H1 (cell line): ENCODE measurements at regions not wholly inside any gene's neighbourhood (a gene's known extent, or its start where the extent isn't known, plus 50 kb on each side); places are given as distances from the start of the nearest gene placed in this dataset.

Experiments
- CTCF ChIA-PET: fragments of 300-600 bp; sonication (Branson Sonifier 250); formaldehyde crosslinking; loops from one replicate; lab custom pipeline; 2021; ENCODE audit not compliant: partially characterized antibody; lab: Charles Lee
- POLR2A ChIA-PET: fragments of 300-600 bp; sonication (Branson Sonifier 250); formaldehyde crosslinking; loops from one replicate; lab custom pipeline; 2021; ENCODE audit warnings: inconsistent platforms; ENCODE audit not compliant: partially characterized antibody; lab: Charles Lee
- DNase-seq, 2 experiments: peaks; one replicate each; pipeline versions ENCODE4 v3.0.0 to v3.0.0-alpha.2; 2010 to 2022; ENCODE audit warnings: low spot score in 2 of 2, low read depth in 1 of 2, mixed read lengths in 1 of 2
- FAIRE-seq: peaks from 2 replicates; lab custom pipeline; 2011; peaks lifted over from hg19 to GRCh38; lab: Jason Lieb, UNC
- H2AFZ ChIP-seq: 2 replicates; pipeline ENCODE4 v1.8.1; 2012; ENCODE audit warnings: low read length, inconsistent platforms
- H2AK5ac ChIP-seq: 2 replicates; pipeline ENCODE4 v1.6.1; 2013; ENCODE audit warnings: low read depth, low read length
- H2BK120ac ChIP-seq: replicated peaks from 2 replicates; pipeline ENCODE3; 2013; ENCODE audit warnings: low read depth, low read length, inconsistent platforms
- H2BK12ac ChIP-seq: 2 replicates; pipeline ENCODE4 v1.6.1; 2013; ENCODE audit warnings: low read depth, low read length
- H2BK15ac ChIP-seq: 2 replicates; pipeline ENCODE4 v1.6.1; 2013; ENCODE audit warnings: low read length
- H2BK20ac ChIP-seq: 2 replicates; pipeline ENCODE4 v1.6.1; 2013; ENCODE audit warnings: low read length
- H2BK5ac ChIP-seq: 2 replicates; pipeline ENCODE4 v1.6.1; 2013; ENCODE audit warnings: low read depth, low read length
- H3K14ac ChIP-seq: 2 replicates; pipeline ENCODE4 v1.6.1; 2013; ENCODE audit warnings: inconsistent platforms; ENCODE audit not compliant: insufficient read length
- H3K18ac ChIP-seq: 2 replicates; pipeline ENCODE4 v1.6.1; 2013; ENCODE audit warnings: low read length; ENCODE audit errors: extremely low read depth
- H3K23ac ChIP-seq: 2 replicates; pipeline ENCODE4 v1.6.1; 2013; ENCODE audit warnings: inconsistent platforms; ENCODE audit not compliant: insufficient read length
- H3K23me2 ChIP-seq: 2 replicates; pipeline ENCODE4 v1.6.1; 2013; ENCODE audit warnings: low read depth, low read length
- H3K27ac ChIP-seq: 2 replicates; pipeline ENCODE4 v1.6.1; 2011; ENCODE audit warnings: low read depth, low read length, inconsistent platforms
- H3K27me3 ChIP-seq, 4 experiments: replicated peaks in 1 of 4; 1 replicate in 1 of 4; 2 replicates in 3 of 4; pipeline versions ENCODE4 v1.6.1 to v1.8.1; 2011 to 2013; ENCODE audit warnings: low read length in 3 of 4, mild to moderate bottlenecking in 3 of 4, inconsistent platforms in 2 of 4, mixed read lengths in 2 of 4, moderate library complexity in 1 of 4; ENCODE audit not compliant: control insufficient read depth in 3 of 4, insufficient read depth in 3 of 4; ENCODE audit errors: extremely low read depth in 1 of 4
- H3K36me3 ChIP-seq, 4 experiments: 2 replicates each; pipeline versions ENCODE4 v1.6.1 to v1.8.1; 2011 to 2013; ENCODE audit warnings: mild to moderate bottlenecking in 4 of 4, low read length in 3 of 4, moderate library complexity in 2 of 4, control low read depth in 1 of 4, inconsistent platforms in 1 of 4; ENCODE audit not compliant: insufficient read depth in 4 of 4, control insufficient read depth in 2 of 4
- H3K4ac ChIP-seq: replicated peaks from 2 replicates; pipeline ENCODE3; 2013; ENCODE audit warnings: low read length, low read depth, mixed read lengths, inconsistent platforms; ENCODE audit not compliant: insufficient read length
- H3K4me1 ChIP-seq, 4 experiments: replicated peaks in 1 of 4; 1 replicate in 1 of 4; 2 replicates in 3 of 4; pipeline versions ENCODE4 v1.6.1 to v1.8.1; 2011 to 2013; ENCODE audit warnings: low read length in 3 of 4, inconsistent platforms in 2 of 4, mixed read lengths in 1 of 4; ENCODE audit not compliant: insufficient read depth in 4 of 4, control insufficient read depth in 3 of 4
- H3K4me2 ChIP-seq, 2 experiments: 2 replicates each; pipeline versions ENCODE4 v1.6.1 to v1.8.1; 2011 to 2013; ENCODE audit warnings: low read depth in 2 of 2, low read length in 2 of 2, control low read depth in 1 of 2, inconsistent platforms in 1 of 2, mild to moderate bottlenecking in 1 of 2; ENCODE audit not compliant: insufficient read depth in 1 of 2
- H3K4me3 ChIP-seq, 4 experiments: fragments of 200-600, 300-600 bp in 1 of 4; sonication (generic), shearing (Covaris generic), sonication (Bioruptor Twin) in 1 of 4; 2 replicates each; pipeline versions ENCODE4 v1.5.1 to v1.8.1; 2011 to 2016; ENCODE audit warnings: low read length in 4 of 4, low read depth in 3 of 4, control low read depth in 2 of 4, inconsistent platforms in 2 of 4, mild to moderate bottlenecking in 2 of 4, mixed read lengths in 1 of 4, moderate library complexity in 1 of 4; ENCODE audit not compliant: insufficient read depth in 2 of 4; ENCODE audit errors: extremely low read depth in 1 of 4
- H3K56ac ChIP-seq: replicated peaks from 2 replicates; pipeline ENCODE3; 2013; ENCODE audit warnings: low read depth, mild to moderate bottlenecking, mixed read lengths, low read length, inconsistent platforms; ENCODE audit not compliant: insufficient read length
- H3K79me1 ChIP-seq: 2 replicates; pipeline ENCODE4 v1.6.1; 2013; ENCODE audit warnings: low read depth, low read length, control low read depth
- H3K79me2 ChIP-seq, 2 experiments: 2 replicates each; pipeline versions ENCODE4 v1.6.1 to v1.8.1; 2012 to 2013; ENCODE audit warnings: low read length in 2 of 2, mild to moderate bottlenecking in 2 of 2, inconsistent platforms in 1 of 2; ENCODE audit not compliant: insufficient read depth in 2 of 2, control insufficient read depth in 1 of 2
- H3K9ac ChIP-seq, 4 experiments: replicated peaks in 1 of 4; 1 replicate in 1 of 4; 2 replicates in 3 of 4; pipeline versions ENCODE4 v1.6.1 to v1.8.1; 2011 to 2013; ENCODE audit warnings: low read depth in 3 of 4, low read length in 3 of 4, control low read depth in 2 of 4, mild to moderate bottlenecking in 2 of 4, moderate library complexity in 2 of 4, inconsistent platforms in 1 of 4; ENCODE audit errors: extremely low read depth in 1 of 4
- H3K9me3 ChIP-seq, 2 experiments: 2 replicates each; pipeline versions ENCODE4 v1.6.1 to v1.8.1; 2012 to 2013; ENCODE audit warnings: mild to moderate bottlenecking in 2 of 2, moderate library complexity in 2 of 2, control low read depth in 1 of 2, inconsistent platforms in 1 of 2, low read depth in 1 of 2, low read length in 1 of 2, mixed read lengths in 1 of 2; ENCODE audit not compliant: insufficient read depth in 2 of 2
- H4K20me1 ChIP-seq, 2 experiments: replicated peaks in 1 of 2; 2 replicates each; pipeline versions ENCODE3 to v1.8.1; 2011 to 2013; ENCODE audit warnings: inconsistent platforms in 2 of 2, low read length in 2 of 2, mild to moderate bottlenecking in 1 of 2; ENCODE audit not compliant: insufficient read depth in 2 of 2, control insufficient read depth in 1 of 2
- H4K5ac ChIP-seq: 2 replicates; pipeline ENCODE4 v1.6.1; 2013; ENCODE audit warnings: low read length, low read depth, mixed read lengths, inconsistent platforms; ENCODE audit not compliant: insufficient read length
- H4K8ac ChIP-seq: 2 replicates; pipeline ENCODE4 v1.8.0; 2013; ENCODE audit warnings: mild to moderate bottlenecking, moderate library complexity, low read length, inconsistent platforms; ENCODE audit not compliant: insufficient read depth; ENCODE audit errors: extremely low read depth
- H4K91ac ChIP-seq: replicated peaks from 2 replicates; pipeline ENCODE3; 2013; ENCODE audit warnings: low read length, mixed read lengths, inconsistent platforms; ENCODE audit not compliant: insufficient read length
- TAF1 ChIP-seq: IDR thresholded peaks from 2 replicates; pipeline ENCODE4 v1.6.1; 2011; ENCODE audit warnings: mild to moderate bottlenecking, low read depth, low read length
- WGBS, 2 experiments: shearing (Covaris generic) in 1 of 2; methylation state at CpG; one replicate each; pipeline versions ENCODE4 v1.1.6 to v1.1.7; 2013 to 2015; ENCODE audit warnings: low lambda C conversion rate in 2 of 2, mixed read lengths in 2 of 2, inconsistent platforms in 1 of 2, low coverage in 1 of 2, missing lambda C conversion rate in 1 of 2; ENCODE audit not compliant: insufficient replicate concordance in 2 of 2, insufficient coverage in 1 of 2, insufficient read length in 1 of 2; ENCODE audit errors: extremely low coverage in 1 of 2, missing lambda C conversion rate in 1 of 2; 5-methylcytosine and 5-hydroxymethylcytosine counted together

DNA sequence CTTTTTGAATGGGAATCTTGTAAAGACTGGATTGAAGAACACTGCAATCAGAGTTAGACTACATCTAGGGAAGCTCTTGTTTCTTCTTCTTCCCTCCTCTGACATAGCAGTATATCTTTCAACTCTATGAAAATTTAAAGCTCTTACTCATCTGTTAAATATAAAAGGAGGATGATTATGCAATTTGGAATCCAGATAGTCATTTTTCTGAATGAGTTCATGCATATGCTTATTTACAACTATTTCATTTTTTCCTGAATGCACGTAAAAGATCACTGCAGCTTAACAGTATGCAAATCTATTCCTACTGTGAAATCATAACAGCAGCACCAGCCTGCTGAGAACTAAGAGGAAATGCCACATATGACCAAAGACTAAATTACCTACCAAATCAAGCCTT lies 133.5 kb upstream of the TMCC3 start:
- H2BK5ac ChIP-seq = no peak overlapping the region
- H4K91ac ChIP-seq = no peak overlapping the region
- H3K23me2 ChIP-seq = no peaks in the 10 kb centered on the region
- H4K8ac ChIP-seq = no peak overlapping the region
- no peak for FAIRE-seq
- no peaks in the 10 kb centered on the region for H3K79me2 ChIP-seq
- H3K56ac ChIP-seq = no peak overlapping the region
- no peak overlapping the region for H3K18ac ChIP-seq
- POLR2A ChIA-PET = no interaction called here
- H3K4me2 ChIP-seq = no peak overlapping the region
- no peaks in the 10 kb centered on the region for H3K36me3 ChIP-seq
- H2BK120ac ChIP-seq = no peak overlapping the region
- no peaks in the 10 kb centered on the region for H3K27me3 ChIP-seq
- no peak overlapping the region for H3K4me3 ChIP-seq
- no peak overlapping the region for H3K23ac ChIP-seq
- no peak overlapping the region for H3K9ac ChIP-seq
- DNase-seq = no peak
- H2BK12ac ChIP-seq = no peak overlapping the region
- no peak overlapping the region for H3K14ac ChIP-seq
- H2BK15ac ChIP-seq = no peak overlapping the region
- no peaks in the 10 kb centered on the region for H3K4me1 ChIP-seq
- H3K4ac ChIP-seq = no peak overlapping the region
- H3K27ac ChIP-seq = no peak overlapping the region
- no peak overlapping the region for H4K5ac ChIP-seq
- no peaks in the 10 kb centered on the region for H3K79me1 ChIP-seq
- no peak overlapping the region for H2AK5ac ChIP-seq
- 79% methylated on average over 1 of the region's 1 CpG; no CpG with 5 or more reads in 1 of the 2 experiments for WGBS, 2 experiments
- H4K20me1 ChIP-seq = no peaks in the 10 kb centered on the region
- CTCF ChIA-PET = interaction anchor here (0.9 kb wide), 1 partner anchor 11 kb away, joined by 3 read pairs; no protein-coding TSS in a partner anchor
- H3K9me3 ChIP-seq = no peaks in the 10 kb centered on the region
- H2BK20ac ChIP-seq = no peak overlapping the region
- no peak overlapping the region for H2AFZ ChIP-seq
- TF ChIP-seq TAF1 = no peak
